ENCODE measurements at regions not wholly inside any gene's neighbourhood (a gene's known extent, or its start where the extent isn't known, plus 50 kb on each side); places are given as distances from the start of the nearest gene placed in this dataset.

DNA sequence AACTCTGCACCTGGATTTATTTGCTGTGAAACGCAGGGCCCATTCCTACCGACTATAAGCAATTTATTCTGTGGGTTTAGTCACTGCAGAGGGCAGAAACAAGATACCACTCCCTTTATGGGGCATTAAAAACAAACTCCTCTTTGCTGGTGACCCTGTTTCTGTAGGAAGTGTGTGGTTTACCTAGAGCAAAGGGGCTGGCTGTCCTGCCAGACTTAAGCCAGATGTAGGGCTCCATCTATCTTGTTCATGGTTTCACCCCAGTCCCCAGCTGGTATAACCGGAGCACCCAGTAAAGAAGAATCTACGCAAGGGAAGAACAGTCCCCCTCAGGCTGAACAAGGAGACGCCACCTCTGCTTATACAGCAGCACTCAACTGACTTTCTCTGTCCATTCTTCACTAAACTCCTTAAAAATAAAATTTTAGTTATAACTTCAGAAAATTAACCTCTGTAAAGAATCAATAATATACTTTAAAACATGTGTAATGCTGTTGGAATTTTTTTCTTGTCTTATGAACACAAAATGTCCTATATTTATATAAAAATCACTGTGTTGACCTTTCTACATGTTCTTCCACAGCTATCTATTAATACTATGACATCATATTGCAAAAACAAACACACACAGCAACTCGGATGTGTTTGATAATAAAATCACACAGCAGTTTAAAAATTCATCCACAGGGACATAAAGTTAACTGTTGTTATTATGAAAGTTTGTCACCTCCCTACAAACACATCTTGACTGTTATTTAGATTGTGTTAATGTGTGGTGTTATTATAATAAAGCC is 126.1 kb upstream of the RPS6KA2 start:
- DNase-seq (ENCODE audit: low spot score) (no peak), FAIRE-seq (no peak)

DNA sequence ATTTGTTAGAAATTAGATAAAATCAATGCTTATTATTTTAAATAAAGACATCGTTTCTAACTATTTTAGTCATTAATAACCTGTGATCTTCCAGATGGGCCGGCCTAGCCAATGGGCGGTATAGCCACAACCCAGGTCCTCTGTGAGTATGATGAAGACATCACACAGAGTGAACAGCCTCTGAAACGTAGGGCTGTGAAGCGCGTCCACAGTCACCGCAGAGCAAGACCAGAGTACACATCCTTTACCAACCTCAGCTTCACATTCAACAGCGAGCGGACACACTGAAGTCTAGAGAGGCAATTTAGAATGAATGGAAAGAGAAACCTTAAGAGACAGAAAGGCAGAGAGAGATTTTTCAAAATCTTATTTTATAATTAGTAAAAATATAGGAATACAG is 125.0 kb upstream of the RPS6KA2 start:
- DNase-seq (ENCODE audit: low spot score) (no peak), FAIRE-seq (no peak)

DNA sequence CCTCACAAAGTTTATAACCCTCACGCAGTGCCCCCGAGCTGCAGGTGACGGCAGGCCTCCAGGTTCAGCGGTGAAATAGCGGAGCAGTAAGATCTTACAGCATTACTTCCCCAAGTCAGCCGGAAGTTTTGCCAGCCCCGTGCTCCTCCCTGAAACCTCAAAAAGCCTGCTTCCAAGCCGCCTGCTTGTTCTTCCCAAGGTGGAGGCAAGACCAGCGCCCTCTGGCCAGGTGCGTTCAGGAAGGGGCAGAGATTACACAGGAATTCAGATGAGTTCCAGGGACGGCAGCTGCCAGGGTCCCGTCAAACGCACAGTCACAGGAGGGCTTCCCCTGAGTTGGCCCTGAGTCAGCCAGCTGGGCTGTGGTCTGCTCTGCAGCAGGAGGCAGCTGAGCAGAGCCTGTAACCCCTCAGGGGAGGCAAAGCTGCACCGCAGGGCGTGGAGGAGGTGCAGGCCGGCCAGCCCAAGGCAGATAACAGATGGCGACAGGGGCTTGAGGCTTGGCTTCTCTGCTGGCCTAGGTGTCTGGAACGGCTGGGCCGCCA is 124.1 kb upstream of the RPS6KA2 start:
- FAIRE-seq (no peak), DNase-seq (ENCODE audit: low spot score) (no peak)

DNA sequence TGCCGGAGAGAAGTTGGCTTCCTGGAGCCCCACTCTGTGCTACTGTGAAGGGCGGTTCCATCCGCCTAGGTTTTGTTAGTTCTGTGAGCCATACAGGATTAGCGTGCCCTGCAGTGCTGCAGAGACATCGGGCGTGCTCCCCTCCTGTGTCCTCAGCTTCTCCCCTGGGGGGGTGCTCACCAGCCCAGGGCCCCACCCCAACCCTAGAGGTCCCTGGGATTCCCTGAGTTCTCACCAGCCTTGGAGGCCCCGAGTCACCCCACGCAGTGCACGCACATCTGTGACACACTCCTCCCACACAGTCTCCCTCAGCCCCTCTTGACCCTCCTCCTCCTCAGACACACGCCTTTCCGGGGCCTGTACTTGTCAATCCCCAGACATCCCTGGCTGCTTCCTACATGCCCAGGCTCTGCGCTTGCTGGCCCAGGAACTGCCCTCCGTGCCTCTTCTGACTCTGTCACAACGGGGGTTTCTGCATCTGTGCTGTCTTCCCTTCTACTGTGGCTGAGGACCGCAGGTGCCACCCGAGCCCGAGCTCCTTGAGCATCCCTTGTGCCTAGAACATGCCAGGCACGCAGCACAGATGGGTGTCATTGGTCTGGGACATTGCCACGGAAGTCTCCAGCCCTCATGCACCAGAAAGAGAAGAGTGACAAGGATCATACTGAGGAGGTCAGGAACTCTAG is 123.2 kb upstream of the RPS6KA2 start:
- no peak for DNase-seq (ENCODE audit: low spot score)
- FAIRE-seq, result no peak

DNA sequence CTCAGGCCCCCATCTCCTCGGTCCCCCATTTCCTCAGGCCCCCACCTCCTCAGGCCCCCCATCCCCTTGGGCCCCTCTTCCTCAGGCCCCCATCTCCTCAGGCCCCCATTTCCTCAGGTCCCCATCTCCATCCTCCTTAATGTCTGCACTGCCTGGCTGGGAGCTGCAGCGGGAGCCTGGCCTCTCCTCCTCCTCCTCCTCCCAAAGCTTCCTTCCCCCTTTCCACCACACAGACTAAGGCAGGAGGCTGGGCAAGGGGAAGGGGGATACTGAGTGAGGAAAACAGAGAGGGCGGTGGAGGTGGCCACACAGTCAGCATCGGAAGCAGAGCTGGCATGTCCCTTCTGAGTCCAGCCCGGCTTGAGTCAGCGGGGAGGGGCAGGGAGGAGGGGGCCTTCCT is 122.6 kb upstream of the RPS6KA2 start:
- no peak for FAIRE-seq

DNA sequence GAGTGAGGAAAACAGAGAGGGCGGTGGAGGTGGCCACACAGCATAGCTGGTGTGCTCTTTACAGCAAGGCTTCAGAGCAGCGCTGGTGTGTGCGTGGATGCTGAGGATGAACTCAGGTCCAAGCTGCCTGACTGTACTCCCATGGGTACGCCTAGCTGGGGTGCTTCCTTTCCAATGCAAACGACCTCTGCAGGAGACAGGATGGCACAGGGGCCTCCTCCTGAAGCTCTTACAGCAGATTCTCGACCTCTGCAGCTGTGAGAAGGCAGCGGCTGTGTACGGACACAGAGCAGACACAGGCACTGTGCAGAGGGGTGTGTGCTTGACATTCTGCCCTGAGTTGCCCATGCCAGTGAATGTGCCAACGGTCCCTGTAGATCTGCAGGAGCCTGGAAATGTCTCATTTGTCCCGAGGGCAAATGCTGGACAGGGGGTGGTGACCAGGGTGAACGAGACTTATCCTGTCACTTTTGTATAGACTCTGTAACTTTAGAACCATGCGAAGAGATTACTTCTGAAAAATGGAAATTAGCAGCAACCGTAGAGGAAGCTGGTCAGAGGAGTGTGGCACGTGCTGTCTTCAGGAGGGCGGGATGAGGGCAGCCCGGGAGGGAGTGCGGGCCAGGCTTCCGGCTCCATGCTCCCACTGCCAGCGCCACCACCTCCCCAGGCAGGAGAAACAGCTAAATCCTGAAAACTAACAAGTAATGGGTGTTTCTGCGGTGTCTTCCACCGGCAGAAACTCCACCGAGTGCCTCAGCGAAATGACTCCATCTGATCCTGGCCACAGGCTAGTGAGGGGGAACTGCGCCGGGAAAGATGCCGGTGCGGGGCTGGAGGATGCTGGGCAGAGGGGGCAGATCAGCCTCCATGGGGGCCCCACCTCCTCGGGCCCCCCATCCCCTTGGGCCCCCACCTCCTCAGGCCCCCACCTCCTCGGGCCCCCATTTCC is 120.9 kb upstream of the RPS6KA2 start:
- FAIRE-seq (no peak), DNase-seq (ENCODE audit: low spot score) (no peak)

More for the DNA sequence above, 122.6 kb upstream of the RPS6KA2 start:
- DNase-seq (ENCODE audit: low spot score), result no peak

DNA sequence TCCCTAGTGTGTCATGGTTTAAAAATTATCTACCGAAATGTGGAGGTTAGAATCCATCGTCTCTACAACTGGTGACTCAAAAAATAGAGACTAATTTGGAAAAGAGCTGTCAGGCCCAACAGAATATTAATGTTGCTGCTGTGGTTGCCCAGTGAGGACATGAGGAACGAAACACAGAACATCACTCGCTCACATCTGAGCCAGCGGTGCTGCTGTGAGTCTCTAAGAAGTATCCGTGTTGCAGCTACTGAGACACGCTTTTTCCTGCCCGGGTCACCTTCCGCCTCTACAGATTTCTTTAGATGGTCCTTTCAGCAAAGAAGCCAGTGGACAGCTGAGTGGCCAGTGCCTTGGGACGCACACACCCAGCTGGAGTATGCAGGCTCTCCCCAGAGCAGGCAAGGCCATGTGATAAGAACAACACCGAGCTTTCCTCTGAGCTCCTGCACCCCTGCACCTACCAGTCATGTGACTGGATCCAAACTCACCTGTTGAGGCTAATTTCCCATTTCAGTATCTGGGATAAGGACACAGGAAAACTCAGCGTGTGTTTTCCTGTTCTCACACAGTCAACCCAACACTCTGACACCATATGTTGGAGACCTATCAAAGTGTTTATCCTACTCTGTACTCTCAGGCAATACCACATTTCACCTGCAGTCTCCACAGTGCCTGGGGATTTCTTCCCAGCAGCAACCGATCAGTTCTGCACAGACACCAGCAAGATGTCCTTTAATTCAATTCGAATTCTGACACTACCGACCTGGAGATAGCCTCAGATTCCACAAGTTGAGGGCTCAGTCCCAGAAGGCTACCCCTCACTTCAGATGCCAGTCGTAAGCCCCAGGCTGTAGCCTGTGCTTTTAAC is 119.0 kb upstream of the RPS6KA2 start:
- DNase-seq (ENCODE audit: low spot score), result no peak
- no peak for FAIRE-seq

DNA sequence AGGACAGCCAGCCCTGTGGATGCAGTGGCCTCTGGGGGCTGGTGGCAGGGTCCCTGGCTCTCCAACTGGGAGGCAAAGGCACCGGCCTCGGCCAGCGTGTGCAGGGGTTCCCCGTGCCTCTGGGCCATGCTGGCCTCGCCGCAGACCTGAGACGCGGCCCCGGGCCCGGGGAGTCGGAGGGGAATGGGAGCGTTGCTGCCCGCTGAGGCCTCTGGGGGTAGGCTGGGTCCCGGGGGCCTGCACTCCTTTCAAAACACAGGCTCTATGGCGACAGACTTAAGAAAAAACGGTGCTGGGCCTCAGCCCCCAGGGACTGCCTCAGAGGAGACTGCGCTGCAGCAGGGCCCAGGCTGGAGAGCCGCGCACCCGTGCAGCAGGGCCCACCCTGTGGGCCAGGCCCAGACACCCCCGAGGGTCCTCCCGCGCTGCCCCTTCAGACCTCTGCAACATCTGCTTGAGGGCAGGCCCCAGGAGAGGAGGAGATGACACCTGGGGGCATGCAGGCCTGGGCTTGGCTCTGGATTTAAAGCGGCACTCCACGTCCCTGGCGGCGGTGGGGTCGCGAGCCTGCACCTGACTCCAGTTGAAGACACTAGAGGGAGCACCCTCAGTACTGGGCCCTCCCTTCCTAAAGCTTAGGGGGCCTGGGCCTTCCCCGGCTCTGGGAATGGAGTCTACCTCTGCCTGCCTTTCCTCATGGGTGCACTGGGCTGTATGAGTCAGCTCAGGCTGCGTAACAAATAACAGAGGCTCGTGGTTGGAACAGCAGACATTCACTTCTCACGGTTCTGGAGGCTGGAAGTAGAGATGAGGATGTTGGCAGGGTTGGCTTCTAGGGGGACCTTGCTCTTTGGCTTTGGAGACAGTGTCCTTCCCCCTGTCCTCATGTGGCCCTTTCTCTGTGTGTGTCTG is 117.4 kb upstream of the RPS6KA2 start:
- no peak for DNase-seq (ENCODE audit: low spot score)
- FAIRE-seq, result no peak

DNA sequence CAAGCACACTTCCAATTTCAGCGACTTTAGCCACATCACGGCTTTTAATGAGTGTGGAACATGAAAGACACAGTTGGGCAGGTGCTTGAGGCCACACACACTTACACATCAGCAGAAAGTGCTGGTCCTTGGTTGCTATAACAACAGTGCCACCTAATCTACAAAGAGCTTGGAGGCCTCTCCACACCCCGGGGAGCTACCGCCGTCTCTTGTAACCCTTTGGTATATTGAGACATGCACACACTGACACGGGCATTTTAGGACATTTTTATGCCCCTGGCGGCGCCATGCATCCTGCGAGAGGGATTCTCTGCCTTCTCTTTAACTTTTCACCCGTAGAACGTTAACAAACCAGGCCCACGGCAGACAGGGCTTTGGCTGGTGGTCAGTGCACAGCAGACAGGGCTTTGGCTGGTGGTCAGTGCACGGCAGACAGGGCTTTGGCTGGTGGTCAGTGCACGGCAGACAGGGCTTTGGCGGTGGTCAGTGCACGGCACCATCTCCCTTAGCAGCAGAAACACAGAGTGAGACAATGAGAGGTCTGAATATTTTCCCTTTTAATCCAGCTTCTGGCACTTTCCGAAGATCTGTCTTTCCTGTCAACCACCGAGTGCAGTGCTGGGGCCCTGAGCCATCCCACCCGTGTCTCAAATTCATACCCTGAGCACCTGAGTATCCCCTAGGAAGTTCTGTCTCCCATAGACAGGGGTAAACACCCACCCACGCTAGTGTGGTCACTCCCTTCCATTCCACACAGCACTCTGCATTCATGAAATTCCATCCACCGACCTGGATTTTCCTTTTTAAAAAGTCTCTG is 116.6 kb upstream of the RPS6KA2 start:
- FAIRE-seq, result peak; percentile 75
- DNase-seq (ENCODE audit: low spot score), result no peak

DNA sequence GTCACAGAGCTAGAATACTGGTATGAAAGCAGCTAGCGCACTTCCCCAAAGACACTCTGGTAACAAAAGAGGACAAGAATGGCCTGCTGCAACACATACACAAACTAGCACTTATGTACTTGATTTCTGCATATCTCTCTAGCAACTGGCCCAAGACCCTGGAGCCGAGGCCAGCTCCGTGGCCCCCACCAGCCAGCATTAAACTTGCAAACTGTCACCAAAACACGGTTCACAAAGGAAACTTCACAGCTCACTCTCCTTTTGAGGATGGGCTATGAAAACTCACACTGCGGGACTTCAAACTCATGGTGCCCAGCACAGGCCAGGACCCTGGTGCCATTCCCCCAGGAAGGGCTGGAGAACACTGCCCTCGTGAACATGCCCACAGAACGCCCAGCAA is 115.9 kb upstream of the RPS6KA2 start:
- no peak for FAIRE-seq

DNA sequence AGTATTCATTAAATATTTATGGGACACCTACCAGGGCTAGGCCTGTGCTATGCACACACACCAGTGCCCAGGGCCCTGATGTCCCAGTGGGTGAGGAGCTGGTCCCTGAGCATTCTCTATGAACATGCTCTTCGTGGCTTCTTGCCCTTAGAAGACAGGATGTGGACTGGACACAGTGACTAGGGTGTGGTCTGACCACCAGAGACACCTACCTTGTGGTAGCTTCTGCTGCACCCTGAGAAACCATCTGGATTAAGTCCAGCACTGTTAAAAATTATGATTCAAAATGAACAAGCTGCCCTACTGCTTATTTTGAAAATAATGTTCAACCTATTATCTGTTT is 112.9 kb upstream of the RPS6KA2 start:
- DNase-seq (ENCODE audit: low spot score), result no peak
- FAIRE-seq, result no peak

More for the DNA sequence above, 115.9 kb upstream of the RPS6KA2 start:
- no peak for DNase-seq (ENCODE audit: low spot score)

DNA sequence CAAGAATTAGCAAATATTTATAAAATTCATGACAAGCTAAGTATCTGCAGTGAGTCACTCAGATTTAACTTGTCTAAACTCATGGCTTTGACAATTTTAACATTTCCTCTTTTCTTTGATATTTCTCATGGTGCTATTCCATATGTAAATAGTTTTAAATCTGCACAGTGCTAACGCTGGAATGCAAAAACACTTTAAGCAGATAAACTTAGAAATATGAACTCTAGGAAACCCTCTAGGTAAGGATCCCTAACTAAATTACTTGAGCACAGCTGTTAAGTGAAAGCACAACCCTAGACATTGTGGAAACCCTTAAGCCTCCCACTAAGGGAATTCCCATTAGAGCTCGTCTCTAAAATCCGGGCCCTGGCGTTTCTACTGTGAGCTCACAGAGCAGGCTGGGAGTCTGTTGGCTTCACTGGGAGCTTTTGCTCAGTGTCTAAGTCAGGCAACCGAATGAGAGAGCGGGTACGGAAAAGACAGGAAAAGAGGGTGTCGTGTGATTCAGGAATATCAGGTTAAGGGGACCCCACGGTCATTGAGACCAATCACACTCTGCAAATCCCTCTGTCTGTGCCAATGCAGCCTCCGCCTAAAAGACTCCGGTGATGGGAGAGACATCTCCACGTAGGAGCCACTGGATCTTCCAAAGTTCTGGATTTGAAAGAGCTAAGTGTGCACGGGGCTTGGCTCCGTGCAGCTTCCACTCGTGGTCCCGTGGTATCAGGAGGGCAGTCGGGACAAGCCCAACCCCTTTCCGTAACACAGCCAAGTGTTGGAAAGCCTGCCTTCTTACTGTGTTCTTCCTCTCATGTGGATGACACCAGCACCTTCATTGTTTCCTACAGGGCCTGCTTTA is 112.3 kb upstream of the RPS6KA2 start:
- FAIRE-seq (no peak), DNase-seq (ENCODE audit: low spot score) (no peak)

DNA sequence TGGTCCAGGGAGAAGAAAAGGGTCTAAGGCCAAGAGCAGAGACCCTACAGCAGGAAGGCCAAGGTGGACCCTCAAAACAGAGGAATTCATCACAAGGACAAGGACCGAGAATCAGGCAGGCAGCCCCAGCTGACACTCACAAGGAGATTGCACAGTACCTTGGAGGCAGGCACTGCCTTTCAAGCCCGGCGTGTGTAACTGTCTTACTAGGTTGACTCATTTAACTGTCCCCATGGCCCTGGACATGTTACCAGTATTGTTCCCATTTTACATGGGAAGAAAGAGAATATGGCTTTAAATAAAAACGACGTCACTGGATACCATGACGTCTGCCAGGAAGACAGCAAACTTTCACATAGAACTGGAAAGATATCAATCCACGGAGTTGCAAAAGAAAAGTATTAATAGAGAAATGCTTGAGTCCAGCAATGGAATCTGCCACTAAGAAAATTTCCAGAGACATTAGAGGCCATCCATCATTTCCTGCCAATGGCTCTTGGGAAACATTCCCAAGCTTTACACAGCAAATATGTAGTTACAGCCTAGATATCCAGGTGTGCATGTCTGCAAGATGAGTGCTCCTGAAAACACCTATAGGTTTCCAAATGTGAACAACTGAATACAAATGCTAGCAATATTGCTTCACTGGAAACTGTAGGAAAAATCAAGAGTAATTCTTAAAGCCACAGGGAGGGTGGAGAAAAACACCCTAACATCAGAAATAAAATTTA is 111.5 kb upstream of the RPS6KA2 start:
- FAIRE-seq, result no peak
- no peak for DNase-seq (ENCODE audit: low spot score)

DNA sequence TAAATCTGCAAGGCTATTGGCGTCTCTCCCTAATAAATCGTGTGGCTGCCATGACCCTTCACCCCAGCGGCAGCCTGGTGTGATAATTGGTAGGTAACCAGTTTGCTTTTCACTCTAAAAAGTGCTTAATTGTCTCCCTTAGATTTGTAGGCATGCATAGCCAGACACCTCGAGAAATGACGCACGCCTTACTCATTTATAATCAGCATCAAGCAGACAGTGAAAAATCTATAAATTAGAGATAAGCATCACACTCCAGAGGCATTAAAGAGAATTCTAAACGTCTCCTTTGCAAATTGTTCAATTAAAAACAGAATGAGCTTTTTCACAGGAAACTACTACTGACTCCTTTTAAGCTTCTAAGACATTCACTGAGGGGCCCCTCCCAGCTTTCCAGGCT is 110.2 kb upstream of the RPS6KA2 start:
- FAIRE-seq (no peak), DNase-seq (ENCODE audit: low spot score) (no peak)

DNA sequence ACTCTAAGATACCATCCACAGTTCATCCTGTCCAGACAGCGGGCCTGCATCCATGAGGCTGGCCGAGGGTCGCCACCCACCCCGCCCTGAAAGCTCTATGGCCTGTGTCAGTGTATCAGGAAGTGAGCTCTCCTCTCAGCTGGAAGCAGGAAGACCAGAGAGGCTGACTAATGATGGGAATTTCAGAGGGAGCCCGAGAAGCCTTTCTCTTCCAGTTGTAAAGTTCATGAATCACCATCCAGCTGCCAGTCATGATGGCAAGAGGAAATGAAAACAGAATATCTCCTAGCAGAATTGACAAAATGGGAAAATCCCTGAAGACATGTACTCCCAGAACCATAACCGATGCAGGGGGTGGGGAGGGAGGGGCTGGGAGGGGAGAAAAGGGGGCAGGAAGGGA is 109.6 kb upstream of the RPS6KA2 start:
- DNase-seq (ENCODE audit: low spot score) (peak; percentile 70), FAIRE-seq (no peak)

DNA sequence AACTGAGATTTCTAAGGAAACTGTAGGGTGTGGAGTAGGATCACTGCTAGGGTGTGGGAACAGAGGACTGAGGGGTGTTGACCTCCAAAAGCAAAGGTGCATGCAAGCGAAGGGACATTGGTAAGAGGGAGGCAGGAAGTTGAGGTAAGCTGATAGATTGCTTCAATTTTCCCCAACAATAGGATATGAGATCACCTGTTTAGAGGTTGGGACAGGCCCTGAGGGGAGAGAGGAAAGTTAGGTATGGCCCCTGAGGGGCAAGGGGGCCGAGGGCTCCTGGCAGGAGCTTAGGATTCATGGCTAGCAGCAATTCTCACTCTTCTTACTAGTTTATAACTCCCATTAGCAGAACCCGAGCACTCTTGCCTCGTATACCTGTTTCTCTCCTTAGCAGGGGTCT is 106.8 kb upstream of the RPS6KA2 start:
- FAIRE-seq (no peak), DNase-seq (ENCODE audit: low spot score) (no peak)

DNA sequence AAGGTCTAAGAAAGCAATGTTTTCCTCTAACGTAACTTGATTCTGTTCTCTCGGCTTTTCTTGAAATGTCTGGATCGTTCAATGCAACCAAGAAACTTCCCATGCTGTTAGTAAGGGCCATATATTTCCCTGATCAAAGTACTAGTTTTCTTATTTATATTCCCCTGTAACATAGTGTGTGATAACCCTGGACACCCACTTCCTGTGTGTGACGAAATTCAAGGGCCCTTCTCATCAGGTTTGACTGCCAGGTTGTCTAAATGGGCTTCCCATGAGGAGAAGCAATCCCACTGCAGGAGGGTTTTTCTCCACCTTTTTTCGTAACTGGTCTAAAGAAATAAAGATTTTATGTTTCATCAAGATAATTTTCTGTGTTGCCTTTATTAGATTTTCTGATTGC is 102.6 kb upstream of the RPS6KA2 start:
- DNase-seq (ENCODE audit: low spot score) (no peak), FAIRE-seq (no peak)

All from urothelium cell line (cell line).